ENCODE measurements at regions not wholly inside any gene's neighbourhood (a gene's known extent, or its start where the extent isn't known, plus 50 kb on each side); places are given as distances from the start of the nearest gene placed in this dataset.
A peak's percentile ranks its signal among the peaks of the same experiment; 100 is the strongest.

GRCh38 chr3:72489901-72490300, 358.3 kb downstream of the SHQ1 start:
- Mint-ChIP-seq H3K4me1 (ENCODE audit: low read depth, unreplicated experiment) (peaks cover 8% of the 10 kb centered on the region), H3K4me3 (ENCODE audit: unreplicated experiment) (no peak overlapping the region), H3K9me3 (ENCODE audit: unreplicated experiment) (peaks cover 4% of the 10 kb centered on the region), H3K27ac (ENCODE audit: unreplicated experiment) (peak overlapping the region; percentile 24), H3K27me3 (ENCODE audit: unreplicated experiment) (peaks cover 3% of the 10 kb centered on the region), H3K36me3 (ENCODE audit: unreplicated experiment) (no peaks in the 10 kb centered on the region)
- DNase-seq: no peak
- no peak for TF ChIP-seq CTCF (IDR thresholded peaks at IDR 0.05; ENCODE audit: partially characterized antibody, unreplicated experiment)

DNA sequence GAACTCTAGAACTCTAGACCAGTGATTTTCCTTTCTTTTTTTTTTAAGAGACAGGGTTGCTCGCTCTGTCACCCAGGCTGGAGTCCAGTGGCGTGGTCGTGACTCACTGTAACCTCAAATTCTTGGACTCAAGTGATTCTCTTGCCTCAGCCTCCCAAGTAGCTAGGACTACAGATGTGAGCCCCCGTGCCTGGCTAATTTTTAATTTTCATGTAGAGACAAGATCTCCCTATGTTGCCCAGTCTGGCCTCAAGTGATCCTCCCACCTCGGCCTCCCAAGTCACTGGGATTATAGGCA, 359.6 kb downstream of the SHQ1 start:
- Mint-ChIP-seq H3K4me3 (ENCODE audit: unreplicated experiment) (no peak overlapping the region), H3K36me3 (ENCODE audit: unreplicated experiment) (no peaks in the 10 kb centered on the region), H3K27ac (ENCODE audit: unreplicated experiment) (no peak overlapping the region), H3K9me3 (ENCODE audit: unreplicated experiment) (peaks cover 4% of the 10 kb centered on the region), H3K27me3 (ENCODE audit: unreplicated experiment) (peaks cover 3% of the 10 kb centered on the region), H3K4me1 (ENCODE audit: low read depth, unreplicated experiment) (peaks cover 8% of the 10 kb centered on the region)
- TF ChIP-seq CTCF (IDR thresholded peaks at IDR 0.05; ENCODE audit: partially characterized antibody, unreplicated experiment): no peak
- DNase-seq: no peak

GRCh38 chr3:72487946-72488737, 360.1 kb downstream of the SHQ1 start:
- peaks cover 4% of the 10 kb centered on the region for H3K9me3 Mint-ChIP-seq (ENCODE audit: unreplicated experiment)
- H3K27me3 Mint-ChIP-seq (ENCODE audit: unreplicated experiment): peaks cover 3% of the 10 kb centered on the region
- H3K27ac Mint-ChIP-seq (ENCODE audit: unreplicated experiment): no peak overlapping the region
- H3K4me1 Mint-ChIP-seq (ENCODE audit: low read depth, unreplicated experiment): peaks cover 8% of the 10 kb centered on the region
- no peaks in the 10 kb centered on the region for H3K36me3 Mint-ChIP-seq (ENCODE audit: unreplicated experiment)
- H3K4me3 Mint-ChIP-seq (ENCODE audit: unreplicated experiment): no peak overlapping the region
- DNase-seq: no peak
- TF ChIP-seq CTCF (IDR thresholded peaks at IDR 0.05; ENCODE audit: partially characterized antibody, unreplicated experiment): no peak

DNA sequence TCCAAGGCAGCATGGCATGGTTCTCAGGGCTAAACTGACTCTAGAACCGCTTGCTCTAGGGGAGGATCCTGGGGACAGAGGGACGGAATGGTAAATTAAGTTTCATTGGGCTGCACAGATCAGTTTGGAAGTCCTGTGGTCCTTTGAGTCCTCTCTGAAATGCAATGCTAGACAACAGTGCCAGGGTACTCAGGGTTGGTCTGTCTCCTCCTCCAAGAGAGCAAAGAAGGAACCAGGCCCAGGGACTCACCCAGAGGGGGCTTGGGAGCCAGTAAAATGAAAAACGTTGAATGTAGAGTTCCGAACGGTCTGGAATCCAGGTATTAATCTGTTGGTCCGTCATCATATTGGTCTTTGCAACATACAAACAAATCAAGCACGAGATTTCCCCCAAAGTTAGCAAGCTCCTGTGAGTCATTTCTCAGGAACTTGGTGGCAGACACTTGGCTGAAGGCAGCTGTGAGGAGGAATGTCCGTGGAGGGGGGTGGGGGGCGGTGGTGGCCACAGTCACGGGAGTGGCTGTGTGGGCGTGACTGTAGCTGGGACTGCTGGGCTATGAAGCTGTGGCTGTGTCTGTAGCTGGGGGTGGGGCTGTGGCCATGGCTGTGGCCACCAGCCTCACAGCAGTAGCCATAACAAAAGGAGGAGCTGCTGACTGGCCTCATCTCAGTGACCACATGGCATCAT, 361.0 kb downstream of the SHQ1 start:
- peaks cover 3% of the 10 kb centered on the region for H3K27me3 Mint-ChIP-seq (ENCODE audit: unreplicated experiment)

More for the DNA sequence above, 361.0 kb downstream of the SHQ1 start:
- Mint-ChIP-seq H3K27ac (ENCODE audit: unreplicated experiment) (no peak overlapping the region), H3K9me3 (ENCODE audit: unreplicated experiment) (peaks cover 4% of the 10 kb centered on the region), H3K36me3 (ENCODE audit: unreplicated experiment) (no peaks in the 10 kb centered on the region), H3K4me3 (ENCODE audit: unreplicated experiment) (no peak overlapping the region), H3K4me1 (ENCODE audit: low read depth, unreplicated experiment) (peaks cover 8% of the 10 kb centered on the region)
- no peak for TF ChIP-seq CTCF (IDR thresholded peaks at IDR 0.05; ENCODE audit: partially characterized antibody, unreplicated experiment)
- no peak for DNase-seq

Data from glutamatergic neuron (in vitro differentiated cells).